ENCODE measurements at regions not wholly inside any gene's neighbourhood (a gene's known extent, or its start where the extent isn't known, plus 50 kb on each side); places are given as distances from the start of the nearest gene placed in this dataset.

DNA sequence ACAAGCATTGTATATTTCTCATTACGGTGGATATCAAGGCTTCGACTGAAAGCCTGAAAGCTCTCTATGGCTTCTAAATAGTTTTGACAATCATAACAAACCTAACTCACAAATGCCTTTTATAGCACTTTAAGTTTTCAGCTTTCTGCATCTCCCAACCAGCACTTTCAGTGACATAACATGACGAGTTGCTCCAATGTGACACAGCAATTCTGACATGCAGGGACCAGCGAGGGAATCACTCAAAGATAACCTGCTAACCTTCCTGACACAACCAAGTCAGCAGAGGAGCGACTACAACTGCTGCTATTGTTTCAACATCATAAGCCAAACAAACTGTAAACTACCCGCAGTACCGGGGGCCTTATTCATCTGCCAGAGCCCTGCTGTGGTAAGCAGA, 95.7 kb upstream of the CDH20 start:
- no peak for ATAC-seq
- TF ChIP-seq, protein P1, sequence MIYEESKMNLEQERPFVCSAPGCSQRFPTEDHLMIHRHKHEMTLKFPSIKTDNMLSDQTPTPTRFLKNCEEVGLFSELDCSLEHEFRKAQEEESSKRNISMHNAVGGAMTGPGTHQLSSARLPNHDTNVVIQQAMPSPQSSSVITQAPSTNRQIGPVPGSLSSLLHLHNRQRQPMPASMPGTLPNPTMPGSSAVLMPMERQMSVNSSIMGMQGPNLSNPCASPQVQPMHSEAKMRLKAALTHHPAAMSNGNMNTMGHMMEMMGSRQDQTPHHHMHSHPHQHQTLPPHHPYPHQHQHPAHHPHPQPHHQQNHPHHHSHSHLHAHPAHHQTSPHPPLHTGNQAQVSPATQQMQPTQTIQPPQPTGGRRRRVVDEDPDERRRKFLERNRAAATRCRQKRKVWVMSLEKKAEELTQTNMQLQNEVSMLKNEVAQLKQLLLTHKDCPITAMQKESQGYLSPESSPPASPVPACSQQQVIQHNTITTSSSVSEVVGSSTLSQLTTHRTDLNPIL (CRISPR knock-in tag; IDR thresholded peaks at IDR 0.05; ENCODE audit: low read depth): no peak
- TF ChIP-seq ZC3H10 (CRISPR knock-in tag; IDR thresholded peaks at IDR 0.05) (no peak), ISL1 (CRISPR knock-in tag; IDR thresholded peaks at IDR 0.05) (no peak), TOX (CRISPR knock-in tag; IDR thresholded peaks at IDR 0.05; ENCODE audit: borderline replicate concordance) (no peak), SNAI2 (CRISPR knock-in tag; IDR thresholded peaks at IDR 0.05) (no peak), CSDC2 (CRISPR knock-in tag; IDR thresholded peaks at IDR 0.05) (no peak), RARB (CRISPR knock-in tag; IDR thresholded peaks at IDR 0.05) (no peak), ZFP30 (CRISPR knock-in tag; IDR thresholded peaks at IDR 0.05) (no peak), ARNTL (CRISPR knock-in tag; IDR thresholded peaks at IDR 0.05; ENCODE audit: borderline replicate concordance, low read depth) (no peak), TCF4 (CRISPR knock-in tag; IDR thresholded peaks at IDR 0.05; ENCODE audit: borderline replicate concordance) (no peak), OSR1 (CRISPR knock-in tag; IDR thresholded peaks at IDR 0.05) (no peak), ZNF565 (CRISPR knock-in tag; conservative IDR thresholded peaks at IDR 0.05; ENCODE audit: low read depth) (no peak), PPARA (CRISPR knock-in tag; IDR thresholded peaks at IDR 0.05; ENCODE audit: borderline replicate concordance) (no peak), GLIS3 (CRISPR knock-in tag; IDR thresholded peaks at IDR 0.05) (no peak), ZNF70 (CRISPR knock-in tag; IDR thresholded peaks at IDR 0.05) (no peak)
- TF ChIP-seq, protein P2, sequence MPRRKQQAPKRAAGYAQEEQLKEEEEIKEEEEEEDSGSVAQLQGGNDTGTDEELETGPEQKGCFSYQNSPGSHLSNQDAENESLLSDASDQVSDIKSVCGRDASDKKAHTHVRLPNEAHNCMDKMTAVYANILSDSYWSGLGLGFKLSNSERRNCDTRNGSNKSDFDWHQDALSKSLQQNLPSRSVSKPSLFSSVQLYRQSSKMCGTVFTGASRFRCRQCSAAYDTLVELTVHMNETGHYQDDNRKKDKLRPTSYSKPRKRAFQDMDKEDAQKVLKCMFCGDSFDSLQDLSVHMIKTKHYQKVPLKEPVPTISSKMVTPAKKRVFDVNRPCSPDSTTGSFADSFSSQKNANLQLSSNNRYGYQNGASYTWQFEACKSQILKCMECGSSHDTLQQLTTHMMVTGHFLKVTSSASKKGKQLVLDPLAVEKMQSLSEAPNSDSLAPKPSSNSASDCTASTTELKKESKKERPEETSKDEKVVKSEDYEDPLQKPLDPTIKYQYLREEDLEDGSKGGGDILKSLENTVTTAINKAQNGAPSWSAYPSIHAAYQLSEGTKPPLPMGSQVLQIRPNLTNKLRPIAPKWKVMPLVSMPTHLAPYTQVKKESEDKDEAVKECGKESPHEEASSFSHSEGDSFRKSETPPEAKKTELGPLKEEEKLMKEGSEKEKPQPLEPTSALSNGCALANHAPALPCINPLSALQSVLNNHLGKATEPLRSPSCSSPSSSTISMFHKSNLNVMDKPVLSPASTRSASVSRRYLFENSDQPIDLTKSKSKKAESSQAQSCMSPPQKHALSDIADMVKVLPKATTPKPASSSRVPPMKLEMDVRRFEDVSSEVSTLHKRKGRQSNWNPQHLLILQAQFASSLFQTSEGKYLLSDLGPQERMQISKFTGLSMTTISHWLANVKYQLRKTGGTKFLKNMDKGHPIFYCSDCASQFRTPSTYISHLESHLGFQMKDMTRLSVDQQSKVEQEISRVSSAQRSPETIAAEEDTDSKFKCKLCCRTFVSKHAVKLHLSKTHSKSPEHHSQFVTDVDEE (CRISPR knock-in tag; IDR thresholded peaks at IDR 0.05): no peak
- TF ChIP-seq, protein P3, sequence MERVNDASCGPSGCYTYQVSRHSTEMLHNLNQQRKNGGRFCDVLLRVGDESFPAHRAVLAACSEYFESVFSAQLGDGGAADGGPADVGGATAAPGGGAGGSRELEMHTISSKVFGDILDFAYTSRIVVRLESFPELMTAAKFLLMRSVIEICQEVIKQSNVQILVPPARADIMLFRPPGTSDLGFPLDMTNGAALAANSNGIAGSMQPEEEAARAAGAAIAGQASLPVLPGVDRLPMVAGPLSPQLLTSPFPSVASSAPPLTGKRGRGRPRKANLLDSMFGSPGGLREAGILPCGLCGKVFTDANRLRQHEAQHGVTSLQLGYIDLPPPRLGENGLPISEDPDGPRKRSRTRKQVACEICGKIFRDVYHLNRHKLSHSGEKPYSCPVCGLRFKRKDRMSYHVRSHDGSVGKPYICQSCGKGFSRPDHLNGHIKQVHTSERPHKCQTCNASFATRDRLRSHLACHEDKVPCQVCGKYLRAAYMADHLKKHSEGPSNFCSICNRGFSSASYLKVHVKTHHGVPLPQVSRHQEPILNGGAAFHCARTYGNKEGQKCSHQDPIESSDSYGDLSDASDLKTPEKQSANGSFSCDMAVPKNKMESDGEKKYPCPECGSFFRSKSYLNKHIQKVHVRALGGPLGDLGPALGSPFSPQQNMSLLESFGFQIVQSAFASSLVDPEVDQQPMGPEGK (CRISPR knock-in tag; IDR thresholded peaks at IDR 0.05; ENCODE audit: borderline replicate concordance): no peak
- TF ChIP-seq, protein P4, sequence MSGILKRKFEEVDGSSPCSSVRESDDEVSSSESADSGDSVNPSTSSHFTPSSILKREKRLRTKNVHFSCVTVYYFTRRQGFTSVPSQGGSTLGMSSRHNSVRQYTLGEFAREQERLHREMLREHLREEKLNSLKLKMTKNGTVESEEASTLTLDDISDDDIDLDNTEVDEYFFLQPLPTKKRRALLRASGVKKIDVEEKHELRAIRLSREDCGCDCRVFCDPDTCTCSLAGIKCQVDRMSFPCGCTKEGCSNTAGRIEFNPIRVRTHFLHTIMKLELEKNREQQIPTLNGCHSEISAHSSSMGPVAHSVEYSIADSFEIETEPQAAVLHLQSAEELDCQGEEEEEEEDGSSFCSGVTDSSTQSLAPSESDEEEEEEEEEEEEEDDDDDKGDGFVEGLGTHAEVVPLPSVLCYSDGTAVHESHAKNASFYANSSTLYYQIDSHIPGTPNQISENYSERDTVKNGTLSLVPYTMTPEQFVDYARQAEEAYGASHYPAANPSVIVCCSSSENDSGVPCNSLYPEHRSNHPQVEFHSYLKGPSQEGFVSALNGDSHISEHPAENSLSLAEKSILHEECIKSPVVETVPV (CRISPR knock-in tag; IDR thresholded peaks at IDR 0.05): no peak

DNA sequence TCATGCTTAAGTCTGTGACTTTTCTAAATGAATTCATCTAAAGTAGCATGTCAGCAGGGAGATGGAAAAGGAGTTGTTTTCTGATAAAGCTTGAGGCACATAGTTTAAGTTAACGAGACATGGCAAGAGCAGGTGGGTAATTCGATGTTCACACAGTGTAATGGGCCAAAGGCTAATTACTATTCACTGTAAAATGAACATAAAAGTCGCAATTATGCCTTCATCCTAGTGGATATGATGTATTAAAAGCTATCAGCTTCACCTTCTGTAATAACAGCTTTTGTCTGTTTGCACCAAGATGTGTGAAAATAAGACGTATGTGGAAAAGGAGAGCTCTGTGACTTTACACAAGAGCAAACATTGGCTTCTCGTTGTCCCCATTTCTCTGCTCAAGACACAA, 94.2 kb upstream of the CDH20 start:
- ATAC-seq: no peak
- TF ChIP-seq ZNF70 (CRISPR knock-in tag; IDR thresholded peaks at IDR 0.05) (no peak), ZNF8 (CRISPR knock-in tag; IDR thresholded peaks at IDR 0.05) (no peak), ZC3H10 (CRISPR knock-in tag; IDR thresholded peaks at IDR 0.05) (no peak), ZFP30 (CRISPR knock-in tag; IDR thresholded peaks at IDR 0.05) (no peak), SNAI2 (CRISPR knock-in tag; IDR thresholded peaks at IDR 0.05) (no peak), TCF4 (CRISPR knock-in tag; IDR thresholded peaks at IDR 0.05; ENCODE audit: borderline replicate concordance) (no peak), ISL1 (CRISPR knock-in tag; IDR thresholded peaks at IDR 0.05) (no peak), BACH2 (CRISPR knock-in tag; IDR thresholded peaks at IDR 0.05; ENCODE audit: borderline replicate concordance) (no peak), ZNF565 (CRISPR knock-in tag; conservative IDR thresholded peaks at IDR 0.05; ENCODE audit: low read depth) (no peak), CSDC2 (CRISPR knock-in tag; IDR thresholded peaks at IDR 0.05) (no peak), ZFP3 (CRISPR knock-in tag; IDR thresholded peaks at IDR 0.05) (no peak), ARNTL (CRISPR knock-in tag; IDR thresholded peaks at IDR 0.05; ENCODE audit: borderline replicate concordance, low read depth) (no peak), OSR1 (CRISPR knock-in tag; IDR thresholded peaks at IDR 0.05) (no peak), RARB (CRISPR knock-in tag; IDR thresholded peaks at IDR 0.05) (no peak)
- TF ChIP-seq, protein P5, sequence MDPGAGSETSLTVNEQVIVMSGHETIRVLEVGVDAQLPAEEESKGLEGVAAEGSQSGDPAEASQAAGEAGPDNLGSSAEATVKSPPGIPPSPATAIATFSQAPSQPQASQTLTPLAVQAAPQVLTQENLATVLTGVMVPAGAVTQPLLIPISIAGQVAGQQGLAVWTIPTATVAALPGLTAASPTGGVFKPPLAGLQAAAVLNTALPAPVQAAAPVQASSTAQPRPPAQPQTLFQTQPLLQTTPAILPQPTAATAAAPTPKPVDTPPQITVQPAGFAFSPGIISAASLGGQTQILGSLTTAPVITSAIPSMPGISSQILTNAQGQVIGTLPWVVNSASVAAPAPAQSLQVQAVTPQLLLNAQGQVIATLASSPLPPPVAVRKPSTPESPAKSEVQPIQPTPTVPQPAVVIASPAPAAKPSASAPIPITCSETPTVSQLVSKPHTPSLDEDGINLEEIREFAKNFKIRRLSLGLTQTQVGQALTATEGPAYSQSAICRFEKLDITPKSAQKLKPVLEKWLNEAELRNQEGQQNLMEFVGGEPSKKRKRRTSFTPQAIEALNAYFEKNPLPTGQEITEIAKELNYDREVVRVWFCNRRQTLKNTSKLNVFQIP (CRISPR knock-in tag; IDR thresholded peaks at IDR 0.05; ENCODE audit: borderline replicate concordance, low read depth): no peak
- TF ChIP-seq, protein P2 (CRISPR knock-in tag; IDR thresholded peaks at IDR 0.05): no peak

All from SK-N-SH treated with all-trans-retinoic acid at 6 μM for 48 hours (cell line).